ENCODE measurements at regions not wholly inside any gene's neighbourhood (a gene's known extent, or its start where the extent isn't known, plus 50 kb on each side); places are given as distances from the start of the nearest gene placed in this dataset.

DNA sequence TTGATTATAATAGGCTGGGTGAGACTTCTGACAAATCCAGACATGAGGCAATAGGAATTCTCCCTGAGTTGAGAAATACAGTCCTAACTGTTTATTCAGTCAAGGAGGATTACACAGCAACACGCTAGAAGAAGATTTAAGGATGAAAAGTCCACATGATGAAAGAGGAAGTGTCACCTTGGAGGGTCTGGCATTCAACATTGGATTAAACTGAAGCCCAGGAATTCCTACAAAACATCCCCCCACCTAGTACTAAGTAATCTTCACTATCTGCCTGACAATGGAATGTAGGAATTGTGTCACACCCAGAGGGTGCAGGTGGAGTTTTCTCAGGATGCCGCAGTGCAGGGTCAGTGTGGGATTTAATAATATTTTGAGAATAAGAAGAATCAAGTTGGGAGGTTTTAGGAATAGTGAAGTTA is 142.4 kb downstream of the SOCS6 start:
- TF ChIP-seq POLR2A (IDR thresholded peaks at IDR 0.05; ENCODE audit: low read depth, low read length) (no peak), POLR2AphosphoS5 (IDR thresholded peaks at IDR 0.05; ENCODE audit: low read depth, low read length) (no peak)

All from GM12891 (cell line).